AG08396 (cell line): ENCODE measurements at regions not wholly inside any gene's neighbourhood (a gene's known extent, or its start where the extent isn't known, plus 50 kb on each side); places are given as distances from the start of the nearest gene placed in this dataset.
A peak's percentile ranks its signal among the peaks of the same experiment; 100 is the strongest.
"Not testable (repeated sequence)": the region's sequence is repeated elsewhere in the genome, so short reads cannot be mapped to it uniquely, and the experiment has no call there.

Experiments used
- DNase-seq: peaks from one replicate; pipeline ENCODE4 v3.0.0; 2012; ENCODE audit warnings: low spot score, mixed read lengths

DNA sequence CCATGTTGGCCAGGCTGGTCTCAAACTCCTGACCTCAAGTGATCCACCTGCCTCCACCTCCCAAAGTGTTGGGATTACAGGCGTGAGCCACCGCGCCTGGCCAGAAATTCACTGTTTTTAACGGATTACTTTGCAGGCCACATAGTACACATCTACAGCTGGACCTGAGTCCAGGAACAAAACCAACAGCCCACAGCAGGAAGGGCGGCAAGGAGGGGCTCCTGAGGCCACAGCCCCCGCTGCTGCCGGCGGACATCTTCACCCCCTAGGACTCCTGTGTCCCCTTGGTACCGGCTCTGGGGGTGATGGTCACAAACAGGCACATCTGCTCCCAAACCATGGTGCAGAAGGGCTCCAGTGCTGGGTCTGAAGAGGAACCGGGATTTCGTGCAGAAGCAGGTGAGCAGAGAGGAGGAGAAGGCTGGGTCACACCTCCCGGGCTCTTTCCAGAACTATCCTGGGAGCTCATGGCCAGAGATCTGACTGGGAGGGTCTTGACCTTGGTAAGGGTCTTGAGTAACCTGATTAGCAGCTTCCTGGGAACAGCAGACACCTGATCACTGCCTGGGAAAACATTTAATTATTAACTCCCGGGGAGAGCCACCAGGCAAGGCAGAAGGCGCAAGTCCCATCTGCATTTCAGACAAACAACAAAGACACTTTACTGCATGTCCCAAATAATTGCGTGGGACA, 99.9 kb downstream of the SHANK2 start:
- DNase-seq = not testable (repeated sequence)

DNA sequence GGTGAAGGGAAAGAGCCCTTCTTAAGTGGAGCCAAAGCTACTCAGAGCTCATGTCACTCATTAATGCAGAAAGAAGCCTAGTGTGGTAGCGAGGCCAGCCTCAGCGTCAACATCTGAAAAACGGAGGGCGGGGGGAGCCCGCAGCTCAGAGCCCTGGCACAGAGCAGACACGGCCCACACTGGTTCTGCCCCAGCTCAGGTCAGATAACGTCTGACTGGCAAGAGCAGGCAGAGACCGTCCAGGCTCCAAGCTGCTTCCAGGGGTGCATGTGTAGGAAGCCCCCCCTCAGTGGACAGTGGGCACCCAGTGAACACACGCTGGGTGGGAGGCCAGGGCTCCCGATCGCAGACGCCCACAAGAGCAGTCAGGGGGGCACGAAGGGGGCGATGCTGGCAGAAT, 100.8 kb downstream of the SHANK2 start:
- DNase-seq = no peak

DNA sequence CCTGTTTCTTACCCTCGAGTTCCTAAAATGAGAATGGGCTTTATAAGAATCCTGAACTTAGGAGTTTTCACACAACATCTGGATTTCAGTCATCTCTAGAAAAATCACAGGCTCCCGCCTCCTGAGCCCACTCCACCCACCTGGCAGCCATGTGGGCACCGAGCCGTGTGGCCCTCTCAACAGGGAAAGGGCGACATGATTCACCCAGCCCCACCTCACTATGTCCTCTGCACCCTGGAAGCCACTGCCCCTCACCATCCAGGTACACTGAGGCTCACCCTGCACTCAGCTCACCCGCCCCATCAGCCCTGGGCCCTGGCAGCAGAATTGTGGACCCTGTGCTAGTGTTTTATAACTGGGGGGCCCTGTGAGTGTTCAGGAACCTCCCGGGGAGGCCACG, 101.5 kb downstream of the SHANK2 start:
- no peak for DNase-seq

GRCh38 chr11:71148716-71149115, 103.7 kb downstream of the SHANK2 start:
- no peak for DNase-seq

DNA sequence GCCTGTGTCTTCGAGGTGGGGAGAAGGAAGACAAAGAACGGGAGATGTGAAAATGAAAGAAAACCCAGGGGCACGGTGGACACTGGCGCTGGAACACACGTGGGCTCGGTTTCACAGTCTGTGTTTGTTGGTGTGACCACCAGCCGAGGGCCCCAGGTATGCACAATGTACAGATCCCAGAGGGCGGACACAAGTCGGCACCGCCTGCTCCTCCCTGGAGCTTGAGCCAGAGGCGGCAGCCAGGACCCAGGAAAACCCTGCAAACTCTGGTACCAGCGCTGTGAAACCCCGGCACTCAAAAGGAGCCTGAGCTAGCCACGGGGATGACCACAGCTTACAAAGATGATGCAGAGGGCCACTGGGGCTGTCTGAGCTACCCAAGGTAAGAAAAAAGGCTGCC, 105.0 kb downstream of the SHANK2 start:
- DNase-seq = no peak

DNA sequence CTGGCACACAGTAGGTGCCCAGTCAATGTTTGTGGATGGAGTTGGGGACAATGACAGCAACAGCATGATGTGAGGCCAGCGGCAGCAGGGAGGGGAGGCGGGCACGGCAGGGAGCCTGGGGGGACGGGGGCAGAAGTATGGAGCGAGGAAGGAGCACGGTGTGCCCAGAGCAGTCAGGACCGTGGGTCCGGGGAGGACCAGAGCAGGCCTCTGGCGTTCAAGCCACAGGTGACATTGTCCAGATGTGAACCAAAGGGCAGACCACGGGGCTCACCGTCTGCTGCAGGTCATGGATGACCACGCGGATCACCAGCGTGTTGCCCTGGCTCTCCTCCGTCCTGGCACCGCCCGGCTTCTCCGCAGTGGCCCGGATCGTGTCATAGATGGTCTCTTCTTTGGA, 105.5 kb downstream of the SHANK2 start:
- no peak for DNase-seq

GRCh38 chr11:71145988-71146824, 106.2 kb downstream of the SHANK2 start:
- DNase-seq = no peak

DNA sequence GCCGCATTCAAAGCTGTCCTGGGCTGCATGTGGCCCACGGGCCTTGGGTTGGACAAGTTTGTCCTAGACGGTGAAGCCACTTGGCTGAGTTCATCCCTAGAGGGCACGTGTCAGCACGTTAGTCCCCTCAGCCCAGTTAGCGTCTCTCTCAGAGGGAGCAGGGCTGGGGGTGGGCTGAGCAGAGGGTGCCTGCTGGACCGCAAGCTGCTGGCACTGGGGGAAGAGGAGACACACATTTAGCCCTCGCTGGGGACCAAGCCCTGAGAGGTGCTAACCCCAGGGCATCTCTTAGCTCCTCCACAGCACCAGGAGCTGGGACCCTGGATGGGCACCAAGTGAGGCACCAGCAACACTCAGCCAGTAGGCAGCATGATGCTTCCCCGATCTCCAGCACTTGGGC, 107.0 kb downstream of the SHANK2 start:
- DNase-seq = no peak

DNA sequence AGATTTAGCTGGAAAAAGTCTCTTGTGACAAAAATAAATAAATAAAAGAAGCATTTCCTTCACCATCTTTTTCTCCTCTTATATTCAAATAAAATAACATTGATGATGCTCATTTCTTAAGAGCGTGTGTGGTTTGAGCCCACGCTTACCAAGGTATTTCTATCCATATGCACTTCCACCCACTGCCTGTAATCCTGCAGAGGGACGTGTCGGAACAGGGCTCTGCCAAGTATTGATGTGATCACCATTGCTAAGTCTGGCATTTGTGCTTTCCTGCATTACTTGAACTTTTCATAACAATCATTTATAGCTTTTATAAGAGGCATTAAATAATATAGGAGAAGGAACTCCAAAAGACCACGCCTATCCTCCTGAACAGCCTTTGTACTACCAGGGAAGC, 107.6 kb downstream of the SHANK2 start:
- no peak for DNase-seq

DNA sequence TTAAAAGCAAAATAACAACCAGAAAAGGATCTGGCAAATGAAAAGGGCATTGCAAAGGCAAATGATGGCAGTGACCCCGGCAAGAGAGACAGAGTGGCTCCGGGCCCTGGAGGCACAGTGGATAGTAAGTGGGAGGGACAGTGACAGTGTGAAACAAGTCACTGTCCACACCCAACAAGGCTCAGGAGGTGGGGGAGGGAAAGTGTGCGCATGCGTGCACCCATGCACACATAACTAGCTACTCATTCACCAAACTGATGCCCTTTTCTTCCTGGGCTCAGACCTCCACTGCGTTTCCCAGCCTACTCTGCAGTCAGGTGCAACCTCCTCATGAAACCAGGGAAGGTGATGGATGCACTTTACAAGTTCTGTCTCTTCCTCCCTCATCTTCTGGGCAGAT, 108.4 kb downstream of the SHANK2 start:
- no peak for DNase-seq

GRCh38 chr11:71140206-71140919, 112.0 kb downstream of the SHANK2 start:
- no peak for DNase-seq

- DNase-seq = peak; percentile 80
Measured at GRCh38 chr11:71139516-71140205, 112.7 kb downstream of the SHANK2 start.

DNA sequence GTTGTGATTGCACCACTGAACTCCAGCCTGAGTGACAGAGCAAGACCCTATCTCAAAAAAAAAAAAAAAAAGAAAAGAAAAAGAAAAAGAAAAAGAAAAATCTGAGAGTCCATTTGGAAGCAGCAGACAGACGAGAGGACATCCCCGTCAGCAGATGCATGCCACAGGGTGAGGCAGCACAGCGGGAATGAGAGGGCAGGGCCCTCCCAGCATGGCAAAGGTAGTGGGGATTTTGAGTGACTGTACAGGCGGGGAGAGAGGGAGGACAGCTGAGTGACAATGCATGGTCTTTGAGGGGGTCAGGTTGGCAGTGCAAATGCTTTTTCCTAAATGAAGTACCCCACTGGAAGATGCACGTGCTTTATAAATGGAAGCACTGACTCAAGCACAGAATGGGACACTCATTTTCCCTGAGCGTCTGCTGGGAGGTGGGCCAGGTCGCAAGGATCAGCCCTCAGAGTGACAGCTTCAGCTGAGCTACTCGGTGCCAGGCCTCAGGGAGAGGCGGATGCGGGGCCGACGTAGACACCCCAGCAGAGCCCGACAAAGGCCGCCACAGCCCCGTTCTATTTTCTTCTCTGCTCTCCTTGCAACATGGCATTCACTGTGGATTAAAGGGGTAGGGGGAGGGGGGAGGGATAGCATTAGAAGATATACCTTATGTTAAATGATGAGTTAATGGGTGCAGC, 113.5 kb downstream of the SHANK2 start:
- DNase-seq = no peak

DNA sequence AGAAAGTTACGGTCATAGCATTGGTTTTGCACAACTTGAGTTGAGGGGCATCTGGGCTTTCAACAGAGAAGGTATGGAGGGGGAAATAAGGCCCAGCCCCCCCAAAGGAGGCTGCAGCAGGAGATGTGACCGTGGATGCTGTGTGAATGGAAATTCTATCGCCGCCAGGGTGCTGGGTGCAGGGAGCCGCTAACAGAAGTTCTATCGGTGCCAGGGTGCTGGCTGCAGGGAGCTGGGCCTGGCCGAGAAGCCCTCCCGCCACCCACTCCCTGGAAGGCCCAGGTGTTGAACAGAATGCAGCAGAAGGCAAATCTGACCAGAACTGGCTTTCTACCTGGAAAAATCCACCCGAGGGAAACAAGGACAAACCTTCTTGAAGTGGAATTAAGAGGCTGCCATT, 115.0 kb downstream of the SHANK2 start:
- DNase-seq = no peak

DNA sequence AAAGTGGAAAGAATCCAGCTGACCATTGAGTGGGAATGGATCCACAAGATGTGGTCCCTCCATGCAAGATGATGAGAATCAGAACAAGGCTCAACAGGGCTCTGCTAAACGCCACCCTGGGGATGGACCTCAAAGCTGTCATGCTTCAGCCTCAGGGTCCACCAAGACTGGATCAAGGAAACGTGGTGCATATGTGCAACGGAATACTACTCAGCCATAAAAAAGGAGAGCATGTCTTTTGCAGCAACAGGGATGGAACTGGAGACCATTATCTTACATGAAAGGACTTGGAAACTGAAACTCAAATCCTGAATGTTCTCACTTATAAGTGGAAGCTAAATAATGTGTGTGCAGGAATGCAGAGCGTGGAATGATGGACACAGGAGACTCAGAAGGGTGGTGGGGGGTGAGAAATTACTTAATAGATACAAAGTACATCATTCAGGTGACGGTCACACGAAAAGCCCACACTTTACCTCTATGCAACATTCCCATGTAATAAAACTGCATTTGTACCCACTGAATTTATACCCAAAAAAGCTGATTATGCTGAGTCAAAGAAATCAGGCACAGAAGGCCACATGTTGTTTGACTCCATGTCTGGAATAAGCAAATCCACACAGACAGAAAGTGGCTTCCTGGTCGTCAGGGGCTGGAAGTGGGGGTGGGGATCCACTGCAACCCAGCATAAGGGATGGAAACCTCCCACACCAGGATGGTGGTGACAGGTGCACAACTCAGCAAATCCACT, 116.1 kb downstream of the SHANK2 start:
- no peak for DNase-seq

GRCh38 chr11:71135112-71135511, 117.3 kb downstream of the SHANK2 start:
- no peak for DNase-seq

- DNase-seq = no peak
Measured at GRCh38 chr11:71133946-71134345, 118.4 kb downstream of the SHANK2 start.

GRCh38 chr11:71131861-71132260, 120.5 kb downstream of the SHANK2 start:
- DNase-seq = no peak

DNA sequence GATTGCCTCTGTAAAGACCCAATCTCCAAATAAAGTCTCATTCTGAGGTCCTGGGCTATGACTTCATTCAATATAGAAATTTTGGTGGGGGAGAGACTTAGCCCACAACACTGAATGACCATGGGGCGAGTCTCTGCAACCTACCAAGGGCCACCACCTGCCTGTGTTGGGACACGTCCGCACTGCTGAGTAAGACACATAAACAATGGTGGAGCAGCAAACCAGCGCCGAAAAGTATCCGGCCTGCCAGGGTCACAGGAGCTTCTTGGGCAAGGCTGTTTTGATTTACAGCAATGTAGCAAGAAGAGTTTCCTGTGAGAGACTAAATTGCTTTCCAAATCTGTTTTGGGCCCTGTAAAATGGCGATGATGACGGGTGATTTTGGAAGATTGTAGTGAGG, 122.3 kb downstream of the SHANK2 start:
- no peak for DNase-seq

- peak; percentile 43 for DNase-seq
Measured at GRCh38 chr11:71129624-71130023, 122.8 kb downstream of the SHANK2 start.

DNA sequence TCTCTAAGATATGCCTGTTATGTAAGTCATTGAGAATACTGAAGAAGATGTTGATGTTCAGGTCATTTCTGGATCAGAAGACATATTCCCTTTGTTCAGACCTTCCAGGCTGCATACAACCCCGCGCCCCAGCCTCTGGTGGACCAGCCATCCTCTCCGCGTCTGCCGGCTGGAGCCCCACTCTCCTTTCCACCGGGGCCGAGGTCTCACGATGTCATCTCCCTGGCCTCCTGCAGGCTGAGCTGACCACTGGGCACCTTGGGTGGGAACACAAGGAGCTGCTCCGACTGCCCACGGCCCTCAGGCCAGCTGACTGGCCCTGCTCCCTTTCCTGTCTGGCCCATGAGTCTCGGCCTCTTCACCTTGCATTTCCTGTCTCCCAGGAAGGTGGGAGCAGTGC, 124.6 kb downstream of the SHANK2 start:
- DNase-seq = no peak
